HG03565 (cell line): ENCODE measurements at regions not wholly inside any gene's neighbourhood (a gene's known extent, or its start where the extent isn't known, plus 50 kb on each side); places are given as distances from the start of the nearest gene placed in this dataset.

Experiments used
- ATAC-seq: cut with Tn5 transposase; IDR thresholded peaks from one replicate; pipeline ENCODE4 v1.9.1; 2021; ENCODE audit warnings: mild to moderate bottlenecking, moderate library complexity; ENCODE audit not compliant: unreplicated experiment

GRCh38 chr6:134866563-134866962, 83.3 kb downstream of the ALDH8A1 start:
- no peak for ATAC-seq

- no peak for ATAC-seq
Measured at GRCh38 chr6:134864558-134864957, 85.3 kb downstream of the ALDH8A1 start.

GRCh38 chr6:134863763-134864510, 86.0 kb downstream of the ALDH8A1 start:
- ATAC-seq = no peak

DNA sequence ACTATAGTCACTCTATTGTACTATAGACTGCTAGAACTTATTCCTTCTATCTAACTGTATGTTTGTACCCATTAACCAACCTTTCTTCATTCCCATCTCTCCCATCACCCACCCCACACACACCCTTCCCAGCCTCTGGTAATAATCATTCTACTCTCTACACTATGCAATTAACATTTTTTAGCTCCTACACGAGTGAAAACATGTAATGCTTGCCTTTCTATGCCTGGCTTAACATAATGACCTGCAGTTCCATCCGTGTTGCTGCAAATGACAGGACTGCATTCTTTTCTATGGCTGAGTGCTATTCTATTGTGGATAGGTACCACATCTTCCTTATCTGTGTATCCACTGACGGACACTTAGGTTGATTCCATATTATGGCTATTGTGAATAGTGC, 95.5 kb downstream of the ALDH8A1 start:
- no peak for ATAC-seq

DNA sequence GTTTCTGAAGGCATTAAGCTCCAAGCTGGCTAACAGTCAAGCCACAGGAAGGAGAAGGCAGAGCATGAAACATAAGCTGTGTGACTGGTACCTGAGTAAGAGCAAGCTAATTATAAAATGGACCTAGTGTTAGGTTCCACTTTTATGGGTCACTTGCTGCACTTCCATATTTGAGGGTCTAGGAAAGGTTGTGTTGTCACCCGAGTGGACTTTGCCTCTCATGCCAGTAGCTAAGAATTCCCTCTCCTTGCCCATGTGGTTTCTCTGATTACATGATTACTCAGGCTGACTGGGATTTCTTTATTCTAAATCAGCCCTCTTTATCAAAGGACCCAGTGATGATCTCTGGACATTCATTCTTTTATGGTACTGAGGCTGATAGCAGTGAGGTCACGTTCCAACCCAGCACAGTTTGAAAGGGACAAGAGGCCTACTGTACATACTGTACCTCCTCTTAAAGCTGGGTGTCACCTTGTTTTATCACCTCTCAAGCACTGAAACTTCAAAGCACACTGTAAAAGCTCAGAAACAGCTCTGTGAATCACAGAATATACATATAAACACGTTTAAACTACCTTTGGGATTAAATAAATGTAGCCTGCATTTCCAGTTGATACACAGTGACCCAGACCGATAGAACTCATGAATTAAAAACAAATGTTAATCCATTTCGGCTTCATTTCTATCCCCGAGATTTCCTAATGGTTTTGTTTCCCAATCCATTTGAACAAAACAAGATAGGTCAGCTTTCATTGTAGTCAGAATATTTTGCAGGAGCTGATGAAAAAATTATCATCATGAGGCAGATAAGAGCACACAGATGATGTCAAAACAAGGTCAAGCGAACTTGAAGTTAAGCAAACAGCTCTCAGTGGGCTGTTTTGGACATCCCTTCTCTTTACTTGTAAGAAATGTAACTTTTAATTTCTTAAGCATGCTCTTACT, 96.5 kb downstream of the ALDH8A1 start:
- no peak for ATAC-seq

GRCh38 chr6:134851548-134851947, 98.4 kb downstream of the ALDH8A1 start:
- no peak for ATAC-seq

- ATAC-seq = no peak
Measured at GRCh38 chr6:134850721-134851305, 99.1 kb downstream of the ALDH8A1 start.

DNA sequence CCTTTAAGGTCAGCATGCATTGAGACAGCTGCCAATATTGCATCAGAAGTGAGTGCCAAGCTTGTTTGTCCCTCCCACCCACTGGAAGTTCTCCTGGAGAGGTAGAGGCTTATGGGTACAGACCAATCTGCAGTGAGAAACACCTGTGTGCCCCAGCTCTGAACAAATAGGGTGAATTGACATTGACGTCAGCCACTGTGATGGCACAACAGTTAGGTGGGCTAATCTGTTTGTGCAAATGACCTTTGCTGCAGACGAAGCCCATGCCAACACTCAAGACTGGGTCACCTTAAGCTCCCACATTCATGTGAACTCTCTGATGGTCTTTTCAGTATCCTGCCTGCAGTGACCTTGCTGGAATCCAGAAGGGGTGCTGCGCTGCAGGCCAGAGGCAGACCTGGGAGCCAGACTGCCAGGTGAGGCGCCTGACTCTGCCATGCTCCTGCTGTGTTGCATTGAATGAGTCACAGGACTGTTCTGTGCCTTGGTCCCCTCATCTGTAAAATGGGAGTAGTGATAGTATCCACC, 99.9 kb downstream of the ALDH8A1 start:
- ATAC-seq = no peak

- no peak for ATAC-seq
Measured at GRCh38 chr6:134848076-134848475, 101.8 kb downstream of the ALDH8A1 start.

- no peak for ATAC-seq
Measured at GRCh38 chr6:134846865-134847264, 103.0 kb downstream of the ALDH8A1 start.

- no peak for ATAC-seq
Measured at GRCh38 chr6:134846031-134846430, 103.9 kb downstream of the ALDH8A1 start.

- ATAC-seq = no peak
Measured at GRCh38 chr6:134844120-134844519, 105.8 kb downstream of the ALDH8A1 start.

DNA sequence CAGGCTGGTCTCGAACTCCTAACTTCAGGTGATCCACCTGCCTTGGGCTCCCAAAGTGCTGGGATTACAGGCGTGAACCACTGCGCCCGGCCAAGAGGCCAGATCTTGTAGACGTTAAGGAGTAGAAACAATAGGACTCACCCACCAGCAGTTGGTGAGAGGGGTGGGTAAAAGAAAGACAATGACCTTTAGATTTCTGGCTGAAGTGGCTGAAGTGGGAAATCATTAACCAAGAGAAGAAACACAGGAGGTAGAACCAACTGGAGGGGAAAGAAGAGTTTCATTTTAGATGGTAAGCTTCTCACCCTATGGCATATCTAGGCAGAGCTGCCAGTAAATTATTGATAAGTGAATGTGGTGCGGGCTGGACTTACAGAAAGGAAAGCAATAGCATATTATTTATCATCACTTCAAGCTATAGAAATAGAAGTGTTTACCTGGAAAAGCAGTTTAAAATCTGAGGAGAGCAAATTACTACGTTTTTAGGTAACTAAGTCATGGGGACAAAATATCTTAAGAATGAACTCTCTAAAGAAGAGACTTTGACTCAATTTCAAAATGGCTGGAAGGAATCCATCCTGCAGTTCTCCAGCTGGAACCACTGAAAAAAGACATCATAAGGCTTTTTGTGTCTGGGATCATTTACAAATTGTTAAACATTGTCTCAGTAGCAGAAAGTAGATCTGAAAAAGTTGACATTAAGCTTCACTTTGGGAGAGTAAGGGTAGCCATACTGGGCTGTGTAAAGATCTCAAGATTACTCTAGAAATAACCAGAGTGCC, 109.6 kb downstream of the ALDH8A1 start:
- ATAC-seq = no peak

GRCh38 chr6:134835993-134836392, 113.9 kb downstream of the ALDH8A1 start:
- ATAC-seq = no peak

DNA sequence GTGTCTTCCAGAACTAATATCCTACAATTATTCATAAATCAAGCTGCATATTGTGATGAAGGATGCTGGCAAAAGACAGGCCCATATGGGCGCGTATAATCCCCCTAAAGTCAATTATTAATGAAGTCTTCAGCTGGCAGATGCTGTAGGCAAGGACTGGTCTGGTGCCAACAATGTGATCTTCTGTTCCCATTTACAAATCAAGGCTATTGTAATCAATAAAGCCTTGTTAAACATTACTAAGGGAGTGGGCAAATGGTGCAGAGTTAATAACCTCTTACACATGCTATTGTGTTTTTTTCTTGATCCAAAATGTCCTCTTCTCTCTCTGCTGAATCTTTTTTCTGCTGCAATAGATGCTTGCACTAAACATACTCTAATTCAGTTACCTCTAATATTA, 119.0 kb downstream of the ALDH8A1 start:
- no peak for ATAC-seq

DNA sequence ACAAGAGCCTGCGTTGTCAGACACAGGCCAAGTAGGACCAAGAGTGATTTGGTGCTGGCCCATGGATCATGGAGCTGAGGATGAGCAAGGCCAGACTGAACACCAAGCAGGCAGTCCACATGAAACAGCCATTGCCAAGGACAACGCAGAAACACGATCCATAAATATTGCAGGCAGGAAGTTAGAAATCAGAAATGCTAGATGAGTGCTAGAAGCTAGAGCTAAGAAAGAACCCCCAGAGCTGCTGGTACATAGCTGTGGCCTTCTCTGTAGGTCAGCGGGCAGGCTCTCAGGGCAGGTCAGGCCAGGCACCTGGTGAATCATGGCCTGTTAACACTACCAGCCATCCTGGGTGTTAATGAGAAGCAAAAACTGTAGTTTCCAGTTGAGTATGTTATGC, 119.7 kb downstream of the ALDH8A1 start:
- no peak for ATAC-seq

GRCh38 chr6:134828641-134829040, 121.3 kb downstream of the ALDH8A1 start:
- no peak for ATAC-seq

GRCh38 chr6:134826889-134827737, 122.8 kb downstream of the ALDH8A1 start:
- ATAC-seq = no peak

DNA sequence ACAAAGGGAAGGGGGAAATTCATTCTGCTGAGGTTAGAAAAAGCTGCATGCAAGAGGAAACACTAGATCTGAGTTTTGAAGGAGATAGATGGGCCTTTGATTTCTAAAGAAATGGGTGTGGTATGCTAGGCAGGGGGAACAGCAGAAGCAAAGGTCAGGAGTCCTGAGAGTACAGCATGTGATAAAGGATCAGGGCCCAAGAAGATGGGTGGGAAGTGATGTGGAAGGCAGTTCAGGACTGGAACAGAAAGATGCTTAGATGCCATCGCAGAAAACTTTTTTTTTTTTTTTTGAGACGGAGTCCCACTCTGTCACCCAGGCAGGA, 126.2 kb downstream of the ALDH8A1 start:
- ATAC-seq = no peak
